GM12878 (cell line): ENCODE measurements at regions not wholly inside any gene's neighbourhood (a gene's known extent, or its start where the extent isn't known, plus 50 kb on each side); places are given as distances from the start of the nearest gene placed in this dataset.

ENCODE experiments used
- ATAC-seq: fragments of 200-7000 bp; cut with Tn5 transposase; 3 replicates; pipeline ENCODE4 v1.9.1; 2020; ENCODE audit warnings: mild to moderate bottlenecking, moderate library complexity
- BruUV-seq: library from RNA; stranded (reverse); fragments of 400-500 nt; replicated peaks from 2 replicates; lab custom pipeline; 2021; lab: Mats Ljungman, UMichigan
- CTCF ChIA-PET: fragments of 300-600 bp; sonication (Branson Sonifier 250); formaldehyde crosslinking; extraction: SDS; loops from one replicate; lab custom pipeline; 2021; ENCODE audit warnings: inconsistent platforms; lab: Yijun Ruan, JAX
- POLR2A ChIA-PET: fragments of 350-600 bp; formaldehyde crosslinking; extraction: SDS; loops from one replicate; lab custom pipeline; 2021; ENCODE audit warnings: inconsistent platforms; lab: Charles Lee
- RAD21 ChIA-PET: fragments of 300-600 bp; sonication (Branson Sonifier 250); formaldehyde crosslinking; loops from one replicate; lab custom pipeline; 2023; ENCODE audit warnings: antibody characterized with exemption; ENCODE audit not compliant: unreplicated experiment; lab: Charles Lee
- SMC1A ChIA-PET: fragments of 300-600 bp; sonication (Branson Sonifier 250); formaldehyde crosslinking; loops from one replicate; lab custom pipeline; 2023; ENCODE audit not compliant: unreplicated experiment, uncharacterized antibody; lab: Charles Lee
- DNase-seq: peaks from one replicate; pipeline ENCODE4 v3.0.0-alpha.2; 2011; ENCODE audit warnings: low read depth, low spot score
- FAIRE-seq: peaks from 3 replicates; lab custom pipeline; 2011; peaks lifted over from hg19 to GRCh38; lab: Jason Lieb, UNC
- H2AFZ ChIP-seq: 2 replicates; pipeline ENCODE4 v1.6.0; 2011; ENCODE audit warnings: low read depth, low read length, control low read depth; ENCODE audit not compliant: control insufficient read depth
- H3K27ac ChIP-seq: 2 replicates; pipeline ENCODE4 v1.5.1; 2011; ENCODE audit warnings: control low read depth; ENCODE audit not compliant: control insufficient read depth, insufficient read depth
- H3K27me3 ChIP-seq, 2 experiments: replicated peaks in 1 of 2; 2 replicates each; pipeline versions ENCODE4 v1.6.0 to v1.6.1; 2011; ENCODE audit warnings: low read length in 1 of 2; ENCODE audit not compliant: control insufficient read depth in 2 of 2, insufficient read depth in 2 of 2
- H3K36me3 ChIP-seq, 2 experiments: 2 replicates each; pipeline ENCODE4 v1.5.1; 2011; ENCODE audit warnings: low read length in 1 of 2; ENCODE audit not compliant: control insufficient read depth in 2 of 2, insufficient read depth in 2 of 2
- H3K4me1 ChIP-seq: 2 replicates; pipeline ENCODE4 v1.6.1; 2011; ENCODE audit warnings: mild to moderate bottlenecking, low read length, moderate library complexity, mixed read lengths; ENCODE audit not compliant: control insufficient read depth, insufficient read depth
- H3K4me2 ChIP-seq: 2 replicates; pipeline ENCODE4 v1.6.0; 2011; ENCODE audit warnings: control low read depth; ENCODE audit not compliant: control insufficient read depth, insufficient read depth
- H3K4me3 ChIP-seq: fragments of 200-600 bp; sonication (generic); 2 replicates; pipeline ENCODE4 v1.5.1; 2016
- H3K79me2 ChIP-seq: 2 replicates; pipeline ENCODE4 v1.6.0; 2011; ENCODE audit warnings: low read length; ENCODE audit not compliant: control insufficient read depth, insufficient read depth
- H3K9ac ChIP-seq: 2 replicates; pipeline ENCODE4 v1.8.0; 2011; ENCODE audit warnings: low read length, control low read depth, mixed read lengths; ENCODE audit not compliant: control insufficient read depth, insufficient read depth
- H3K9me3 ChIP-seq: replicated peaks from 3 replicates; pipeline ENCODE4 v1.5.1; 2011; ENCODE audit warnings: mild to moderate bottlenecking, low read length; ENCODE audit not compliant: control insufficient read depth, insufficient read depth
- H4K20me1 ChIP-seq: 2 replicates; pipeline ENCODE4 v1.6.0; 2011; ENCODE audit not compliant: control insufficient read depth, insufficient read depth
- CBX5 ChIP-seq: sonication (generic); IDR thresholded peaks from 2 replicates; pipeline ENCODE4 v1.6.1; 2016; ENCODE audit warnings: low read depth, moderate library complexity, mild to moderate bottlenecking, inconsistent platforms
- KDM1A ChIP-seq: fragments of 200-600 bp; sonication (generic); IDR thresholded peaks from 2 replicates; pipeline ENCODE4 v1.6.1; 2016; ENCODE audit warnings: borderline replicate concordance
- SIX5 ChIP-seq: IDR thresholded peaks from 2 replicates; pipeline ENCODE4 v1.6.1; 2011; ENCODE audit warnings: mild to moderate bottlenecking, low read depth, low read length, moderate library complexity; ENCODE audit not compliant: severe bottlenecking
- TAF1 ChIP-seq: IDR thresholded peaks from 2 replicates; pipeline ENCODE4 v1.6.1; 2011; ENCODE audit warnings: mild to moderate bottlenecking, low read depth, low read length, borderline replicate concordance
- TBL1XR1 ChIP-seq: IDR thresholded peaks from 2 replicates; pipeline ENCODE4 v1.6.1; 2012; ENCODE audit warnings: low read depth, low read length, improper control_type of control experiment
- YY1 ChIP-seq: IDR thresholded peaks from 2 replicates; pipeline ENCODE4 v1.6.1; 2011; ENCODE audit warnings: low read depth, mild to moderate bottlenecking, low read length
- WGBS: methylation state at CpG from one replicate; pipeline ENCODE4 v1.1.6; 2016; ENCODE audit warnings: low lambda C conversion rate; ENCODE audit not compliant: insufficient replicate concordance, insufficient coverage; ENCODE audit errors: missing lambda C conversion rate; 5-methylcytosine and 5-hydroxymethylcytosine counted together
- in situ Hi-C: fragments of 300-500 bp; cut with MboI; formaldehyde crosslinking; loops from 9 replicates; pipeline ENCODE4 v1.14.3; 2018; ENCODE audit warnings: mixed read lengths
- intact Hi-C: fragments of 100-400 bp; cut with micrococcal nuclease; formaldehyde crosslinking; loops from one replicate; pipeline ENCODE4 v1.14.2; 2022; ENCODE audit not compliant: unreplicated experiment
- TF ChIP-seq, protein P1 (sequence below): fragments of 450-650 bp; IDR thresholded peaks from 2 replicates; pipeline ENCODE4 v1.6.1; 2017; ENCODE audit warnings: mild to moderate bottlenecking
- TF ChIP-seq, protein P2 (sequence below): IDR thresholded peaks from 2 replicates; pipeline ENCODE4 v1.6.1; 2011; ENCODE audit warnings: borderline replicate concordance, low read depth, mild to moderate bottlenecking, moderate library complexity, low read length; ENCODE audit not compliant: insufficient read depth, poor library complexity, severe bottlenecking
- TF ChIP-seq, protein P3 (sequence below): fragments of 450-650 bp; IDR thresholded peaks from 2 replicates; pipeline ENCODE4 v1.6.1; 2017; ENCODE audit warnings: mild to moderate bottlenecking, moderate library complexity
- TF ChIP-seq, protein P4 (sequence below), 3 experiments: IDR thresholded peaks in 2 of 3; conservative IDR thresholded peaks in 1 of 3; 2 replicates each; pipeline ENCODE4 v1.5.1; 2011; ENCODE audit warnings: low read depth in 3 of 3, low read length in 3 of 3, mild to moderate bottlenecking in 3 of 3, control low read depth in 2 of 3, moderate library complexity in 2 of 3, inconsistent platforms in 1 of 3, mixed read lengths in 1 of 3; ENCODE audit not compliant: control insufficient read depth in 2 of 3, insufficient read depth in 1 of 3; ENCODE audit errors: extremely low read depth in 1 of 3
- TF ChIP-seq, protein P5 (sequence below): IDR thresholded peaks from 2 replicates; pipeline ENCODE4 v1.6.1; 2011; ENCODE audit warnings: low read depth, mild to moderate bottlenecking, low read length, moderate library complexity, borderline replicate concordance; ENCODE audit errors: extremely low read depth

DNA sequence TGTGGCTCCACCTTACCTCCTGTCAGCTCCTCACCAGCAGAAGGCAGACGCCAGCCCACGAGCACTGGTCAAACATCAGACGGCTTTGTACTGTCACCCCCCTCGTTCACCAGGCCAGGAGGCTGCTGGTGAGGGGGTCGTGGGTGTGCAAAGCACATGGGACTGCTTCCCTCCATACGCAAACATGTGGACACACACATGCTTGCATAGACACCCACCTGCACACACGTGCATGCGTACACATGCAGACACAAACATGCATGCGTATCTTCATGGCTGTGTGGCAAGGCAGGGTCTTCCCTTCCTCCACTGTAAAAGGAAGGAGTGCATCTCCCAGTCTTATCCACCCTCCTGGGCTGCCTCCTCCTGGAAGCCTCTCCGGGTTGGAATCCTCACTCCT lies 178.5 kb downstream of the OLFM1 start:
- RAD21 ChIA-PET, result no interaction called here
- FAIRE-seq, result no peak
- WGBS, result 27% methylated on average over 10 of the region's 10 CpGs

More for the DNA sequence above, 178.5 kb downstream of the OLFM1 start:
- H3K9me3 ChIP-seq, result no peaks in the 10 kb centered on the region
- no peaks in the 10 kb centered on the region; a peak in 1 of 4 replicates for H3K27me3 ChIP-seq
- H3K4me2 ChIP-seq, result no peak overlapping the region
- H3K4me3 ChIP-seq, result no peak overlapping the region
- no peaks in the 10 kb centered on the region for H3K79me2 ChIP-seq
- no peaks in the 10 kb centered on the region for H3K36me3 ChIP-seq
- intact Hi-C loops, result no loop called here
- in situ Hi-C loops, result no loop called here
- no peak overlapping the region for H3K27ac ChIP-seq
- no peaks in the 10 kb centered on the region for H4K20me1 ChIP-seq
- TF ChIP-seq, protein P1, sequence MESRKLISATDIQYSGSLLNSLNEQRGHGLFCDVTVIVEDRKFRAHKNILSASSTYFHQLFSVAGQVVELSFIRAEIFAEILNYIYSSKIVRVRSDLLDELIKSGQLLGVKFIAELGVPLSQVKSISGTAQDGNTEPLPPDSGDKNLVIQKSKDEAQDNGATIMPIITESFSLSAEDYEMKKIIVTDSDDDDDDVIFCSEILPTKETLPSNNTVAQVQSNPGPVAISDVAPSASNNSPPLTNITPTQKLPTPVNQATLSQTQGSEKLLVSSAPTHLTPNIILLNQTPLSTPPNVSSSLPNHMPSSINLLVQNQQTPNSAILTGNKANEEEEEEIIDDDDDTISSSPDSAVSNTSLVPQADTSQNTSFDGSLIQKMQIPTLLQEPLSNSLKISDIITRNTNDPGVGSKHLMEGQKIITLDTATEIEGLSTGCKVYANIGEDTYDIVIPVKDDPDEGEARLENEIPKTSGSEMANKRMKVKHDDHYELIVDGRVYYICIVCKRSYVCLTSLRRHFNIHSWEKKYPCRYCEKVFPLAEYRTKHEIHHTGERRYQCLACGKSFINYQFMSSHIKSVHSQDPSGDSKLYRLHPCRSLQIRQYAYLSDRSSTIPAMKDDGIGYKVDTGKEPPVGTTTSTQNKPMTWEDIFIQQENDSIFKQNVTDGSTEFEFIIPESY, result no peak
- TF ChIP-seq, protein P2, sequence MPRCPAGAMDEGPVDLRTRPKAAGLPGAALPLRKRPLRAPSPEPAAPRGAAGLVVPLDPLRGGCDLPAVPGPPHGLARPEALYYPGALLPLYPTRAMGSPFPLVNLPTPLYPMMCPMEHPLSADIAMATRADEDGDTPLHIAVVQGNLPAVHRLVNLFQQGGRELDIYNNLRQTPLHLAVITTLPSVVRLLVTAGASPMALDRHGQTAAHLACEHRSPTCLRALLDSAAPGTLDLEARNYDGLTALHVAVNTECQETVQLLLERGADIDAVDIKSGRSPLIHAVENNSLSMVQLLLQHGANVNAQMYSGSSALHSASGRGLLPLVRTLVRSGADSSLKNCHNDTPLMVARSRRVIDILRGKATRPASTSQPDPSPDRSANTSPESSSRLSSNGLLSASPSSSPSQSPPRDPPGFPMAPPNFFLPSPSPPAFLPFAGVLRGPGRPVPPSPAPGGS, result no peak
- TF ChIP-seq, protein P3, sequence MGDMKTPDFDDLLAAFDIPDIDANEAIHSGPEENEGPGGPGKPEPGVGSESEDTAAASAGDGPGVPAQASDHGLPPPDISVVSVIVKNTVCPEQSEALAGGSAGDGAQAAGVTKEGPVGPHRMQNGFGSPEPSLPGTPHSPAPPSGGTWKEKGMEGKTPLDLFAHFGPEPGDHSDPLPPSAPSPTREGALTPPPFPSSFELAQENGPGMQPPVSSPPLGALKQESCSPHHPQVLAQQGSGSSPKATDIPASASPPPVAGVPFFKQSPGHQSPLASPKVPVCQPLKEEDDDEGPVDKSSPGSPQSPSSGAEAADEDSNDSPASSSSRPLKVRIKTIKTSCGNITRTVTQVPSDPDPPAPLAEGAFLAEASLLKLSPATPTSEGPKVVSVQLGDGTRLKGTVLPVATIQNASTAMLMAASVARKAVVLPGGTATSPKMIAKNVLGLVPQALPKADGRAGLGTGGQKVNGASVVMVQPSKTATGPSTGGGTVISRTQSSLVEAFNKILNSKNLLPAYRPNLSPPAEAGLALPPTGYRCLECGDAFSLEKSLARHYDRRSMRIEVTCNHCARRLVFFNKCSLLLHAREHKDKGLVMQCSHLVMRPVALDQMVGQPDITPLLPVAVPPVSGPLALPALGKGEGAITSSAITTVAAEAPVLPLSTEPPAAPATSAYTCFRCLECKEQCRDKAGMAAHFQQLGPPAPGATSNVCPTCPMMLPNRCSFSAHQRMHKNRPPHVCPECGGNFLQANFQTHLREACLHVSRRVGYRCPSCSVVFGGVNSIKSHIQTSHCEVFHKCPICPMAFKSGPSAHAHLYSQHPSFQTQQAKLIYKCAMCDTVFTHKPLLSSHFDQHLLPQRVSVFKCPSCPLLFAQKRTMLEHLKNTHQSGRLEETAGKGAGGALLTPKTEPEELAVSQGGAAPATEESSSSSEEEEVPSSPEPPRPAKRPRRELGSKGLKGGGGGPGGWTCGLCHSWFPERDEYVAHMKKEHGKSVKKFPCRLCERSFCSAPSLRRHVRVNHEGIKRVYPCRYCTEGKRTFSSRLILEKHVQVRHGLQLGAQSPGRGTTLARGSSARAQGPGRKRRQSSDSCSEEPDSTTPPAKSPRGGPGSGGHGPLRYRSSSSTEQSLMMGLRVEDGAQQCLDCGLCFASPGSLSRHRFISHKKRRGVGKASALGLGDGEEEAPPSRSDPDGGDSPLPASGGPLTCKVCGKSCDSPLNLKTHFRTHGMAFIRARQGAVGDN, result no peak
- TF ChIP-seq YY1 (no peak), KDM1A (no peak), TAF1 (no peak), TBL1XR1 (no peak), SIX5 (no peak), CBX5 (no peak)
- TF ChIP-seq, protein P4, sequence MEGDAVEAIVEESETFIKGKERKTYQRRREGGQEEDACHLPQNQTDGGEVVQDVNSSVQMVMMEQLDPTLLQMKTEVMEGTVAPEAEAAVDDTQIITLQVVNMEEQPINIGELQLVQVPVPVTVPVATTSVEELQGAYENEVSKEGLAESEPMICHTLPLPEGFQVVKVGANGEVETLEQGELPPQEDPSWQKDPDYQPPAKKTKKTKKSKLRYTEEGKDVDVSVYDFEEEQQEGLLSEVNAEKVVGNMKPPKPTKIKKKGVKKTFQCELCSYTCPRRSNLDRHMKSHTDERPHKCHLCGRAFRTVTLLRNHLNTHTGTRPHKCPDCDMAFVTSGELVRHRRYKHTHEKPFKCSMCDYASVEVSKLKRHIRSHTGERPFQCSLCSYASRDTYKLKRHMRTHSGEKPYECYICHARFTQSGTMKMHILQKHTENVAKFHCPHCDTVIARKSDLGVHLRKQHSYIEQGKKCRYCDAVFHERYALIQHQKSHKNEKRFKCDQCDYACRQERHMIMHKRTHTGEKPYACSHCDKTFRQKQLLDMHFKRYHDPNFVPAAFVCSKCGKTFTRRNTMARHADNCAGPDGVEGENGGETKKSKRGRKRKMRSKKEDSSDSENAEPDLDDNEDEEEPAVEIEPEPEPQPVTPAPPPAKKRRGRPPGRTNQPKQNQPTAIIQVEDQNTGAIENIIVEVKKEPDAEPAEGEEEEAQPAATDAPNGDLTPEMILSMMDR (IDR thresholded peaks at IDR 0.05 in 2 of 3, conservative IDR thresholded peaks at IDR 0.05 in 1 of 3; ENCODE audit: control insufficient read depth in 2 of 3, extremely low read depth in 1 of 3, insufficient read depth in 1 of 3, low read depth in 3 of 3, low read length in 3 of 3), result no peak
- TF ChIP-seq, protein P5, sequence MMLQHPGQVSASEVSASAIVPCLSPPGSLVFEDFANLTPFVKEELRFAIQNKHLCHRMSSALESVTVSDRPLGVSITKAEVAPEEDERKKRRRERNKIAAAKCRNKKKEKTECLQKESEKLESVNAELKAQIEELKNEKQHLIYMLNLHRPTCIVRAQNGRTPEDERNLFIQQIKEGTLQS, result no peak
- no peak overlapping the region for H2AFZ ChIP-seq
- no peak for ATAC-seq
- no TSS peak for BruUV-seq
- no peak for DNase-seq
- ChIA-PET POLR2A (no interaction called here), CTCF (no interaction called here), SMC1A (no interaction called here)
- no peak overlapping the region for H3K9ac ChIP-seq
- H3K4me1 ChIP-seq, result no peaks in the 10 kb centered on the region
